Panc1 (cell line): ENCODE measurements at regions not wholly inside any gene's neighbourhood (a gene's known extent, or its start where the extent isn't known, plus 50 kb on each side); places are given as distances from the start of the nearest gene placed in this dataset.

ENCODE experiments used
- ATAC-seq: fragments of 200-7000 bp; cut with Tn5 transposase; 2 replicates; pipeline ENCODE4 v1.9.1; 2020; ENCODE audit warnings: mild to moderate bottlenecking, moderate library complexity
- BruUV-seq: library from RNA; stranded (reverse); fragments of 400-500 nt; replicated peaks from 2 replicates; lab custom pipeline; 2021; lab: Mats Ljungman, UMichigan
- CTCF ChIA-PET: fragments of 300-600 bp; sonication (Branson Sonifier 250); formaldehyde crosslinking; loops from one replicate; lab custom pipeline; 2022; ENCODE audit warnings: antibody characterized with exemption; lab: Charles Lee
- POLR2A ChIA-PET: fragments of 300-600 bp; sonication (Branson Sonifier 250); formaldehyde crosslinking; loops from one replicate; lab custom pipeline; 2022; ENCODE audit warnings: antibody characterized with exemption; lab: Charles Lee
- DNase-seq: peaks from one replicate; pipeline ENCODE4 v3.0.0-alpha.2; 2010; ENCODE audit warnings: low read depth, low spot score
- H3K27ac ChIP-seq: 2 replicates; pipeline ENCODE4 v1.5.1; 2011; ENCODE audit warnings: mild to moderate bottlenecking, low read length, inconsistent platforms
- H3K27me3 ChIP-seq: fragments of 200-500 bp; sonication (Bioruptor generic); 2 replicates; pipeline ENCODE4 v1.6.0; 2014; ENCODE audit warnings: low read length, inconsistent platforms; ENCODE audit not compliant: control insufficient read depth, insufficient read depth
- H3K36me3 ChIP-seq: fragments of 200-500 bp; sonication (Bioruptor generic); 2 replicates; pipeline ENCODE4 v1.5.1; 2014; ENCODE audit warnings: inconsistent platforms, mild to moderate bottlenecking, low read length, moderate library complexity; ENCODE audit not compliant: control insufficient read depth, insufficient read depth
- H3K4me1 ChIP-seq: 2 replicates; pipeline ENCODE4 v1.5.1; 2011; ENCODE audit warnings: inconsistent platforms, mild to moderate bottlenecking, low read length, moderate library complexity; ENCODE audit not compliant: control insufficient read depth, insufficient read depth
- H3K4me3 ChIP-seq, 2 experiments: 2 replicates each; pipeline ENCODE4 v1.5.1; 2011 to 2012; ENCODE audit warnings: low read depth in 2 of 2, low read length in 2 of 2, mild to moderate bottlenecking in 2 of 2, inconsistent platforms in 1 of 2, moderate library complexity in 1 of 2
- H3K9me3 ChIP-seq: fragments of 200-500 bp; sonication (Bioruptor generic); 2 replicates; pipeline ENCODE4 v1.5.1; 2014; ENCODE audit warnings: low read depth, mild to moderate bottlenecking, inconsistent platforms, low read length, moderate library complexity; ENCODE audit not compliant: control insufficient read depth, insufficient read depth
- CTCF ChIP-seq: fragments of 450-650 bp; IDR thresholded peaks from 2 replicates; pipeline ENCODE4 v1.5.1; 2017; ENCODE audit warnings: mild to moderate bottlenecking
- POLR2AphosphoS5 ChIP-seq: IDR thresholded peaks from 2 replicates; pipeline ENCODE4 v1.6.1; 2012; ENCODE audit warnings: mild to moderate bottlenecking, low read depth, low read length, moderate library complexity
- REST ChIP-seq, 2 experiments: IDR thresholded peaks; 2 replicates each; pipeline ENCODE4 v1.6.1; 2011 to 2012; ENCODE audit warnings: low read depth in 2 of 2, control low read depth in 1 of 2, low read length in 1 of 2, mild to moderate bottlenecking in 1 of 2, moderate library complexity in 1 of 2; ENCODE audit not compliant: insufficient read depth in 1 of 2
- SIN3A ChIP-seq: IDR thresholded peaks from 2 replicates; pipeline ENCODE4 v1.6.1; 2012; ENCODE audit warnings: low read depth, mild to moderate bottlenecking, low read length, moderate library complexity, borderline replicate concordance; ENCODE audit not compliant: insufficient read depth
- TCF7L2 ChIP-seq: IDR thresholded peaks from 2 replicates; pipeline ENCODE4 v1.6.1; 2011; ENCODE audit warnings: mild to moderate bottlenecking, low read depth, low read length, inconsistent platforms
- in situ Hi-C: cut with HindIII; loops from 2 replicates; pipeline ENCODE4 v1.10.0; 2016; ENCODE audit warnings: low sequenced_read_pairs, low pct_unique_long_range_greater_than_20kb
- intact Hi-C: fragments of 100-400 bp; cut with micrococcal nuclease; formaldehyde crosslinking; loops from one replicate; pipeline ENCODE4 v1.10.0; 2022; ENCODE audit not compliant: unreplicated experiment

DNA sequence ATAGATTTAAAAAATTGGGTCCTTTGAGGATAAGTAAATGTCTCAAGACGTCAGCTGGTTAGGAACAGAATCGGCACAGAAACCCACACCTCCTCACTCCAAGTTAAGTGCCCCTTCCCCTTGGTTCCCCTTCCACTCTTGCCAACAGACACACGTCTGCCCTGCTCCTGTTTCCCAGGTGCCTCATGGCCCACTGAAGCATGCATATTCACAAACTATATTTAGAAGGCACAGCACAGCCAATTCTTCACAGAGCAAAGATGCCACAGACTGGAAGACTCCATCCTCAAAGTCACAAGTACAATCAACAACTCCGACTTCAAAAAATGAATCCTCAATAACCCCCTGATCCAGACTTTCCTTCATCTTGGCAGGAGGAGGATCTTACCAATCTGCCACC lies 295.4 kb upstream of the NR2F2 start:
- H3K27ac ChIP-seq, result no peak overlapping the region
- H3K4me1 ChIP-seq, result no peaks in the 10 kb centered on the region
- DNase-seq (no peak), ATAC-seq (no peak)
- no peaks in the 10 kb centered on the region for H3K27me3 ChIP-seq
- TF ChIP-seq TCF7L2 (no peak), REST (IDR thresholded peaks at IDR 0.05; ENCODE audit: insufficient read depth in 1 of 2, low read depth in 2 of 2, low read length in 1 of 2) (no peak), CTCF (no peak)
- ChIA-PET POLR2A (no interaction called here), CTCF (no interaction called here)
- no peaks in the 10 kb centered on the region for H3K9me3 ChIP-seq
- intact Hi-C loops, result no loop called here
- no TSS peak for BruUV-seq
- H3K36me3 ChIP-seq, result no peaks in the 10 kb centered on the region
- H3K4me3 ChIP-seq, result no peak overlapping the region
- in situ Hi-C loops, result no loop called here

DNA sequence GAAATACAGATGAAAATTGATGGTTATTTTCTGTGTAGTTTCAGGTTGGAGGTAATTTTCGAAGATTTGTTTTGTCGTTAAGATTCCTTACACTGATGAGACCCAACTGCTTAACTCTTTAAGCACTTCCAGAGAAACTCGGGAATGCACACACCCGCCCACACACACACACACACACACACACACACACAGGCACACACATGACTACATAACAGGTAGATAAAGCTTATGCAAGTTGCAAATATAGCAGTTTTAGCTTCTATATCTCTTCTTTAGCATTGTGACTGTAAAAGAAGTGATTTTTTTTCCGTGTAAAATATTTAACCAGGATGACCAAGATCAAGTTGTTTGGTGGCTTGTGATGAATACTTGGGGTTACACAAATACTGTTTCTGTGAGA lies 294.9 kb upstream of the NR2F2 start:
- Histone ChIP-seq H3K4me1 (no peaks in the 10 kb centered on the region), H3K4me3 (no peak overlapping the region), H3K27ac (no peak overlapping the region), H3K36me3 (no peaks in the 10 kb centered on the region), H3K27me3 (no peaks in the 10 kb centered on the region), H3K9me3 (no peaks in the 10 kb centered on the region)
- no peak for TF ChIP-seq CTCF
- no TSS peak for BruUV-seq
- in situ Hi-C loops (no loop called here), intact Hi-C loops (no loop called here)
- ATAC-seq (no peak), DNase-seq (no peak)
- ChIA-PET POLR2A (interaction anchor here (0.6 kb wide), 1 partner anchor 55 kb away, joined by 4 read pairs; no protein-coding TSS in a partner anchor), CTCF (no interaction called here)

GRCh38 chr15:96037584-96037983 lies 292.9 kb upstream of the NR2F2 start:
- ChIA-PET POLR2A (no interaction called here), CTCF (no interaction called here)
- Histone ChIP-seq H3K27ac (no peak overlapping the region), H3K4me1 (no peaks in the 10 kb centered on the region), H3K4me3 (no peak overlapping the region), H3K27me3 (no peaks in the 10 kb centered on the region), H3K9me3 (no peaks in the 10 kb centered on the region), H3K36me3 (no peaks in the 10 kb centered on the region)
- intact Hi-C loops (no loop called here), in situ Hi-C loops (no loop called here)
- no peak for TF ChIP-seq REST (IDR thresholded peaks at IDR 0.05; ENCODE audit: insufficient read depth in 1 of 2, low read depth in 2 of 2, low read length in 1 of 2)
- TF ChIP-seq CTCF, result no peak
- TF ChIP-seq POLR2AphosphoS5, result no peak
- no peak for TF ChIP-seq TCF7L2
- TF ChIP-seq SIN3A, result no peak
- no TSS peak for BruUV-seq
- ATAC-seq (no peak), DNase-seq (no peak)
